HG02623 (cell line): ENCODE measurements at regions not wholly inside any gene's neighbourhood (a gene's known extent, or its start where the extent isn't known, plus 50 kb on each side); places are given as distances from the start of the nearest gene placed in this dataset.
"Not testable (repeated sequence)": the region's sequence is repeated elsewhere in the genome, so short reads cannot be mapped to it uniquely, and the experiment has no call there.

Experiments used
- ATAC-seq: cut with Tn5 transposase; IDR thresholded peaks from one replicate; pipeline ENCODE4 v1.9.1; 2021; ENCODE audit warnings: moderate library complexity; ENCODE audit not compliant: unreplicated experiment

GRCh38 chr6:144429753-144430152 lies 144.6 kb downstream of the UTRN start:
- no peak for ATAC-seq

- ATAC-seq = not testable (repeated sequence)
These were observed 148.3 kb downstream of the UTRN start for GRCh38 chr6:144433446-144433845.

GRCh38 chr6:144434308-144434990 lies 149.3 kb downstream of the UTRN start:
- ATAC-seq = no peak

GRCh38 chr6:144435602-144436426 lies 150.7 kb downstream of the UTRN start:
- no peak for ATAC-seq

GRCh38 chr6:144437105-144437504 lies 152.0 kb downstream of the UTRN start:
- ATAC-seq = no peak

- ATAC-seq = no peak
These were observed 153.0 kb downstream of the UTRN start for GRCh38 chr6:144438103-144438502.

- no peak for ATAC-seq
These were observed 153.9 kb downstream of the UTRN start for GRCh38 chr6:144439016-144439415.

- ATAC-seq = not testable (repeated sequence)
These were observed 156.7 kb downstream of the UTRN start for GRCh38 chr6:144441801-144442200.

GRCh38 chr6:144443157-144443556 lies 158.0 kb downstream of the UTRN start:
- no peak for ATAC-seq

GRCh38 chr6:144447472-144447871 lies 162.3 kb downstream of the UTRN start:
- no peak for ATAC-seq

- ATAC-seq = no peak
These were observed 164.1 kb downstream of the UTRN start for GRCh38 chr6:144449218-144449617.

GRCh38 chr6:144449911-144450597 lies 164.9 kb downstream of the UTRN start:
- no peak for ATAC-seq

GRCh38 chr6:144460327-144461095 lies 175.4 kb downstream of the UTRN start:
- peak; percentile 78 for ATAC-seq

GRCh38 chr6:144462058-144462457 lies 176.9 kb downstream of the UTRN start:
- no peak for ATAC-seq

- no peak for ATAC-seq
These were observed 181.6 kb downstream of the UTRN start for GRCh38 chr6:144466716-144467115.

GRCh38 chr6:144467172-144467762 lies 182.1 kb downstream of the UTRN start:
- no peak for ATAC-seq

- no peak for ATAC-seq
These were observed 182.8 kb downstream of the UTRN start for GRCh38 chr6:144467921-144468320.

- no peak for ATAC-seq
These were observed 183.6 kb downstream of the UTRN start for GRCh38 chr6:144468709-144469108.

GRCh38 chr6:144469144-144469575 lies 184.0 kb downstream of the UTRN start:
- peak; percentile 47 for ATAC-seq

GRCh38 chr6:144470201-144470600 lies 185.1 kb downstream of the UTRN start:
- not testable (repeated sequence) for ATAC-seq
